ENCODE measurements at regions not wholly inside any gene's neighbourhood (a gene's known extent, or its start where the extent isn't known, plus 50 kb on each side); places are given as distances from the start of the nearest gene placed in this dataset.
"Not testable (repeated sequence)": the region's sequence is repeated elsewhere in the genome, so short reads cannot be mapped to it uniquely, and the experiment has no call there.

- ATAC-seq (no peak), DNase-seq (no peak)
These were observed 276.0 kb downstream of the SOX2 start for GRCh38 chr3:181987736-181988135.

DNA sequence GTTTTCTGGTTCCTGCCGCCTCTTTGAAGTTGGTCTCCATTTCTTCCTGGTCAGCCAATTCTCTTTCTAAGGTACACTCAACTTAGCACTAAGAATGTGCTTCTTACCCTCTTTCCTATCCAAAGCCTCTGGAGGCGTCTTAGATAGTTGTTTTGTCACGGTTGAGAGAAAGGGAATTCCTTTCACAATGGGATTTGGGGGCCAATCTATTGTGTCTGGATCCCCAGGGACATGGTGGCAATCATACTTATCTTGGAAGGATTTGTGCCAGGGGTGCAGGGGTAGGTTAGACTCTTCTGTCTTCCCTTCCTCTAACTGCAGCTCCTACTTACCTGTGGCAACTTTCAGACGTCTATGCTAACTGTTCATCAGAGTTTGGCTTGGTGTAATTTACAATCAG, 287.1 kb downstream of the SOX2 start:
- DNase-seq (no peak), ATAC-seq (no peak)

GRCh38 chr3:181999314-181999713, 287.6 kb downstream of the SOX2 start:
- ATAC-seq (no peak), DNase-seq (no peak)

DNA sequence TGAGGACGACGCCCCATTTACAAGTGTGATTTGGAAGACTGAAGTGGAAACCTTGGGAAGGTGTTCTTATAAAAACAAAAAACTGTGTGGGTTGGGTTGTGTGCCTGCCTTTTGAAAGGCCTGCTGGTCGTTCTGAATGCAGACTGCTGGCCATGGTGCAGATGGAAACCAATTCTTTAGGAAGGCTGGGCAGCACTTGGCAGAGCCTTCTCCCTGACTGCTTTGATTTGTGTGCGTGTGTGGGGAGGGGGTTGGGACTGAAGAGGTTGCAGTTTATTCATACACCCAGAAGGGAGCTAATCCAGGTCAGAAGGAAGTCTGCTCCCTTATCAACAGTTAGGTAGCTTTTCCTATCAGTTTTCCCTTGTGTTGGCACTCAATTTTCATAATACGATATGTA, 288.7 kb downstream of the SOX2 start:
- ATAC-seq (no peak), DNase-seq (no peak)

DNA sequence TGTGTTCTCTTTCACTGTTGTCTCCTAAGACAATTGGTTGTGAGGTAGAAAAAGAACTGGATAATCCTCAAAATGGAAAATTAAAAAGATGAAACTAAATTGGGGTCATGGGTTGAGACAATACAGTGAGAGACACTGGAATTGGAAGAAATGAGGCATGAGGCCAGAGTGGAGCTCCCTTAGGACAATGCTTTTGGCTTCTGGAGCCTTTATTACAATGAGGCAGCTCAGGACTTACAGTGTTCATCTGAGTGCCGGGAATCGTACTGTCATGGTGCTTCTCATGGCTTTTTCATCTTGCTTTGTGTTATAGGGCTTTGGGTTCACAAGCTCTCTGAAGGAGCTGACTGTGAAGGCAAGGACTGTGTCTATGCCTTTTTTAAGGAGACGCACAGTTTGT, 293.5 kb downstream of the SOX2 start:
- ATAC-seq (no peak), DNase-seq (no peak)

GRCh38 chr3:182005701-182006100, 294.0 kb downstream of the SOX2 start:
- DNase-seq = no peak
- ATAC-seq = no peak

DNA sequence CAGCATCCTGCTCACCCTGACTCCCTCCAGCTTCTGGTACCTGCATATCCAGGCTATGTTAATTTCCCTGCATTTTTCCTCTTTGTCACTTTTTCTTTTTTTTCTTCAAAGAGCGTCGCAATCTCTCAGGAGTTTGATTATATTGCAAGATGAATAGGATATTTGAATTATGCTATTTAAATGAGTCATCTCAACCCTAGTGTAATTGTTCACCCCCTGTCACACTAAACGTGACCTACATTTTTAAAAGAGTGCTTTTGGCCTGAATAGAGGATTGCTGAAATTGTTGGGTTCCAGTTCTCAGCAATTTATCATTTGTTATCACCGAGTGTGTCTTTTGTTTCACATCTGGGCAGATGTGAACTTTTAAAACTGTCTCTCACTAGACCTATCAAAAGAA, 294.7 kb downstream of the SOX2 start:
- ATAC-seq (no peak), DNase-seq (no peak)

GRCh38 chr3:182007441-182007840, 295.7 kb downstream of the SOX2 start:
- DNase-seq (no peak), ATAC-seq (no peak)

- DNase-seq (no peak), ATAC-seq (no peak)
These were observed 306.6 kb downstream of the SOX2 start for GRCh38 chr3:182018361-182018760.

- DNase-seq (no peak), ATAC-seq (no peak)
These were observed 308.2 kb downstream of the SOX2 start for GRCh38 chr3:182019926-182020325.

DNA sequence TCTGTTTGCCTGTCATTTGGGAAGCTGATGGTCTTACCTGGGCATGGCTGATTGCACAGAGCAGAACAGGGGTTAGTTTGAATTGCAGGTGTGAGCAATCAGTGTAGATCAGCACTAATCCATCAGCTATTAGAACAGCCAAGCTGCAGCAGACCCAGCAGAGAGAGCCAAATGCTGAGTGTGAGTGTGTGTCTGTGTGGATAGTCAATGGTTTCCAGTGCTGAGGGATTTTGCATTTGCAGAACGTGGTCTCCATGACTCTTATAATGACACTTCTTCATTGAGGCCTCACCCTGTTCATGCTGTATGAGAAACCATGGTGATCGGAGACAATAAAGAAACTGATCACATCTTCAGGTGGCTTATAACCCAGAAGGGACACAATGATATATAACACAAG, 312.1 kb downstream of the SOX2 start:
- ATAC-seq (no peak), DNase-seq (no peak)

DNA sequence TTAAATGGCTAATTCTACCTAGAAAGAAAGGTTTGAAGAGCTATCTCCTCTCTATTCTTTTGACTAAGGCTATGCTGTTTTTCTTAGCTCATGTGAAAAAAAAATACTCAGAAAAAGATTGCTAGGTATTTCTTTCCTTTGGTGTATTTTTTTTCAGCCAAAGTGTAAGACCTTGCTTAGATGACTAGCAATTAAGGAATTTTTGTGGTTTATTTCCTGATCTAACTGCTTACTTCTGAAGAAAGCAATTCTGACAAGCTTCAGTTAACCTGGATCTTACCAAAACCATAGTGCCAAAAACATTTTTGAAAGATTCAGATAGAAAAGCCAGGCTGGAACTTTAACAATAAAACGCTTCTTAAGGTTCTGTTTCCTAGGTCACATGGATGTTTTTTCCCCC, 315.6 kb downstream of the SOX2 start:
- ATAC-seq (no peak), DNase-seq (no peak)

- ATAC-seq (no peak), DNase-seq (no peak)
These were observed 316.4 kb downstream of the SOX2 start for GRCh38 chr3:182028081-182028480.

GRCh38 chr3:182034231-182034630, 322.5 kb downstream of the SOX2 start:
- not testable (repeated sequence) for ATAC-seq, DNase-seq

GRCh38 chr3:182035324-182035723, 323.6 kb downstream of the SOX2 start:
- DNase-seq (no peak), ATAC-seq (no peak)

GRCh38 chr3:182036382-182036781, 324.7 kb downstream of the SOX2 start:
- ATAC-seq = no peak
- no peak for DNase-seq

GRCh38 chr3:182041668-182042291, 330.1 kb downstream of the SOX2 start:
- DNase-seq (no peak), ATAC-seq (no peak)

- ATAC-seq = no peak
These were observed 334.0 kb downstream of the SOX2 start for GRCh38 chr3:182045736-182046135.

DNA sequence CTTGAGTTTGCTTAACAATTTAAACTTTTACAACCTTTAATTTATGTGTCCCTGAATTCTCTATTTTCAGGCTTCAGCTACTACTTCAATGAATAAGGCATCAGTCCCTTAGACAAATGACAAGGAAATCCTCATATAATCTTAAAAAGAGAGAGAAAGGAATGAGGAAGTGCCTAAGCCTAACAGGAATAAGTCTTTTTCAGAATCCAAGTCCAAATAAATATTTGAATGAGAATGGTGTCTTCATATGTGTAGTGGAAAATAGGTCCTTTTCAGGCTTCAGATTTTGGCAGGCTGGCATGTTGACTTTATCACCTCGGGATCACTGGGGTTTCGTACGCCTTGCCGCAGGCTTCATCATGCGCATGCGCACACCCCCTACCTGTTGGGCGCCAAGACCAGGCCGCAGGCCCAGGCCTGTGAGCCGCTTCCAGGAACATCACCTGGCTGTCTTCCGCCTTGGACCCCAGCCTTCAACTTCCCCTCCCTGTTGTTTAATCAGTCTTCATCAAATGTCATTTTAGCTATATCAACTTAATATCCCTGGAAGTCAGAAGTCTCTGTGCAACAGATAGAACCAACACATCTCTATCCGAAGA, 334.5 kb downstream of the SOX2 start:
- DNase-seq = no peak
- no peak for ATAC-seq

More at GRCh38 chr3:182045736-182046135, 334.0 kb downstream of the SOX2 start:
- no peak for DNase-seq

DNA sequence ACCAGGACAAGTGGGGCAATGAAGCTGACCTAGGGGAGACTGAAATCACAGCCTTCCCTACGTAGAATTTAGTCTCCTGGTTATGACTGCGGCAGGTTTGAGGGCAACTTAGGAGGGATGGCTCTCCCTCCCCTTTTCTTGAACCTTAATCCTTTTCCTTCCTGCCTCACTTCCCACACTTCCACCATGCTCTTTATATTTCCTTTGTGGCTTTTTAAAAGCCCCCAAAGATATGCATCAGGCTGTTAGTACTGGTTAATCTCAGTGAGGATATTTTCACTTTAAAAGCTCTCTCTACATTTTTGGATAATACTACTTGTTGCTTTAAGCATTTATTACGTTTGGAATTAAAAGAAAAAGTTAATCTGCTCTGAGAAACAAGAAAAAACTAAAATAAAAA, 339.2 kb downstream of the SOX2 start:
- DNase-seq (no peak), ATAC-seq (no peak)

- DNase-seq (no peak), ATAC-seq (no peak)
These were observed 340.6 kb downstream of the SOX2 start for GRCh38 chr3:182052332-182052731.

DNA sequence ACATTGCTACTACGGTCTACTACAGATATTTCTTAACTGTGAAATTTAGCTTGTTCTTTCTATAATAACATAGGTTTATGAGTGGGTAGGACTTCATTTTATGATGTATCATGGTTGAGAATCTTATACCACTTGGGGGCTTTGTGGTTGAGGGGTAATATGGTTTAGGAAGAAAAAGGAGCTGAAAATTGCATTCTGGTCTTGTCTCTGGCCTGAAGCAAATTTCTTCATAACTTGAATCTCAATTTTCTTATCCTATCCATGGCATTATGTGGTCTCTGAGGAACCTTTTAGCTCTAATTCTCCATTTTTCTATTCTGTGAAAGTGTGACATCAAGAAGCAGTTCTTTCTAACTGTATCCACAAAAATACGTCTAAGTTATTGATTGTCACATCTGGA, 341.0 kb downstream of the SOX2 start:
- DNase-seq = no peak
- no peak for ATAC-seq

- DNase-seq (no peak), ATAC-seq (no peak)
These were observed 346.8 kb downstream of the SOX2 start for GRCh38 chr3:182058488-182058887.

DNA sequence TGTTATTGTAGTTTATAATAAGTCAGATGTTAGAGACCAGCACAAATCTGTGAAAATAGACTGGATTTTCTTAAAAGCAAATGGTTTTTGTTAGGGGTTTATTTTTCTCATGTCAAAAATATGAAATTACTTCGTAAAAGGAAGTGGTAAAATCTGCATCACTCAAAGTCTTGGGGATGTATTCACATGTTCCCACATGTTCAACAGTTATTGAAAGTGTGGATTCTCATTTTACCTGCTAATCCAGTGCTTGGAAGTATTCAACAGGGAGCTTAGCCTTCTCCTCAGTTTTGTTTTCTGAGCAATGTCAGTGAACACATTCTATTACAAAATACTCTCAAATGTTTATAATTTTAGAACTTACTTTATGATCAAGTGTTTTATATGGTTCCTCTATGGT, 352.0 kb downstream of the SOX2 start:
- DNase-seq (no peak), ATAC-seq (no peak)

Data from stimulated activated naive CD8-positive, alpha-beta T cell treated with anti-CD3 and anti-CD28 coated beads, Interleukin-15, Interleukin-2, amounts not matched to agents 100 U/mL and 50 U/mL, for 24 hours (primary cell).